Heart right ventricle (tissue), 16 donors: ENCODE measurements at regions not wholly inside any gene's neighbourhood (a gene's known extent, or its start where the extent isn't known, plus 50 kb on each side); places are given as distances from the start of the nearest gene placed in this dataset.

Experiments used
- ATAC-seq, 8 donors: fragments of 200-7000 bp; cut with Tn5 transposase; one replicate each; pipeline ENCODE4 v1.9.1; 2020; ENCODE audit warnings: mild to moderate bottlenecking in 8 of 8, moderate library complexity in 8 of 8, moderate number of reproducible peaks in 1 of 8
- DNase-seq, 2 donors: peaks; one replicate each; pipeline ENCODE4 v3.0.0-alpha.2; 2020
- H3K27ac ChIP-seq, 10 donors: fragments of 200-600 bp; sonication (generic) in 2 of 10; one replicate each; pipeline versions ENCODE4 v1.5.0 to v1.8.0; 2020 to 2022; ENCODE audit warnings: mild to moderate bottlenecking in 3 of 10
- H3K27me3 ChIP-seq, 7 donors: fragments of 200-600 bp; one replicate each; pipeline ENCODE4 v1.8.0; 2021 to 2022; ENCODE audit warnings: mild to moderate bottlenecking in 2 of 7
- H3K36me3 ChIP-seq, 9 donors: fragments of 200-600 bp; sonication (generic) in 1 of 9; one replicate each; pipeline versions ENCODE4 v1.5.0 to v1.8.0; 2020 to 2022; ENCODE audit warnings: mild to moderate bottlenecking in 2 of 9
- H3K4me1 ChIP-seq, 9 donors: fragments of 200-600 bp; sonication (generic) in 1 of 9; one replicate each; pipeline versions ENCODE4 v1.5.0 to v1.8.0; 2020 to 2022; ENCODE audit warnings: mild to moderate bottlenecking in 4 of 9
- H3K4me3 ChIP-seq, 10 donors: fragments of 200-600 bp; sonication (generic) in 2 of 10; one replicate each; pipeline versions ENCODE4 v1.5.0 to v1.8.0; 2020 to 2022; ENCODE audit warnings: mild to moderate bottlenecking in 7 of 10, moderate library complexity in 2 of 10
- H3K9me3 ChIP-seq, 11 donors: fragments of 200-600 bp in 10 of 11; sonication (generic) in 2 of 11; one replicate each; pipeline versions ENCODE4 v1.5.0 to v1.8.0; 2013 to 2022; ENCODE audit warnings: mild to moderate bottlenecking in 2 of 11, control low read depth in 1 of 11, moderate library complexity in 1 of 11
- WGBS, 2 donors: extraction: QIAGEN DNeasy Blood & Tissue Kit; methylation state at CpG; one replicate each; pipeline ENCODE4 v1.1.7; 2013; ENCODE audit warnings: inconsistent platforms in 1 of 2; 5-methylcytosine and 5-hydroxymethylcytosine counted together
- intact Hi-C, 10 donors: fragments of 100-400 bp; cut with DNase I; formaldehyde crosslinking; loops; one replicate each; pipeline versions ENCODE4 v1.11.1 to v1.14.2; 2022
- TF ChIP-seq, protein P1 (sequence below), 9 donors: fragments of 200-600 bp; sonication (generic) in 2 of 9; IDR thresholded peaks; one replicate each; pipeline versions ENCODE4 v1.5.0 to v1.8.0; 2021 to 2022; ENCODE audit warnings: antibody characterized with exemption in 9 of 9, mild to moderate bottlenecking in 5 of 9, moderate library complexity in 1 of 9
- donor health status: Arrhythmogenic right ventricular cardiomyopathy.
- donor health status: ischemic (EF 13 %, LVEDD 7.1; RV severe dilation, severe dysfunction).
- donor health status: healthy with polysubstance abuse.
- donor health status: DM: no; HTN: yes; CAD: no.
- donor health status: DM: no; HTN: no; CAD: no.
- donor health status: ischemic (EF 25% LVEDD 6.9; RV normal size, moderate dysfunction).
- donor health status: ischemic (EF 25% LVEDD 5.7; RV mildly dilated, moderate dysfunction).
- donor health status: healthy.
- donor health status: DM: yes; HTN: yes; CAD: no.
- donor health status: Ischemic cardiomyopathy.
- donor health status: ischemic (EF 35%, LVEDD 5.7; RV mildly dilated, moderate dysfunction).
- donor health status: nonischemic (EF 11% LVEDD 7.7; RV severe dilation, severe dysfunction).
- donor health status: DM: yes; HTN: yes; CAD: no.
- donor health status: PGD.
- donor health status: ischemic (EF 29% LVEDD 5.4; RV normal size, mild dysfunction).
- donor health status: nonischemic (EF 23%, LVEDD 6.1; RV moderate dilation, normal function).

DNA sequence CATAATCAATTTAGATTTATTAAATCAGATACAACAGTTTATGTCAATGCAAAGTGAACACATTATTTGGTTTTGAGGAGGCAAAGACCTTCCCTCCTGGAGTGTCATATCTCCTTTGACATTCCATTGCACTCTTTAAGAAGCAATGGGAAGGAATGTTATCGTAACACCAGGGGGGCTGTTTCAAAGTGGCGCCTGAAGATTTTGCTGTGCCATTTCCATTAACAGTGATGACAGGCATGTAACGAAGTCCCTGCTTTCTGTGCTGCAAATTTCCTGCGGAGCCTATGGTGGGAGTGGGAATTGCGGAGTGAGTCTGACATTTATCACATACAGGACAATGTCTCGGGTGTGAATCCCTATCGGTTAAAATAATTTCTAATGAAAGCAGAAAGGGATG lies 499.6 kb upstream of the RAB6C start:
- ATAC-seq (no peak), DNase-seq (no peak)
- Histone ChIP-seq H3K9me3 (no peaks in the 10 kb centered on the region), H3K27me3 (peaks cover 0 to 27% (median 16%) of the 10 kb centered on the region in 7 donors), H3K27ac (no peak overlapping the region), H3K4me3 (no peak overlapping the region), H3K4me1 (no peaks in the 10 kb centered on the region), H3K36me3 (no peaks in the 10 kb centered on the region)
- intact Hi-C loops = no loop called here
- TF ChIP-seq, protein P1, sequence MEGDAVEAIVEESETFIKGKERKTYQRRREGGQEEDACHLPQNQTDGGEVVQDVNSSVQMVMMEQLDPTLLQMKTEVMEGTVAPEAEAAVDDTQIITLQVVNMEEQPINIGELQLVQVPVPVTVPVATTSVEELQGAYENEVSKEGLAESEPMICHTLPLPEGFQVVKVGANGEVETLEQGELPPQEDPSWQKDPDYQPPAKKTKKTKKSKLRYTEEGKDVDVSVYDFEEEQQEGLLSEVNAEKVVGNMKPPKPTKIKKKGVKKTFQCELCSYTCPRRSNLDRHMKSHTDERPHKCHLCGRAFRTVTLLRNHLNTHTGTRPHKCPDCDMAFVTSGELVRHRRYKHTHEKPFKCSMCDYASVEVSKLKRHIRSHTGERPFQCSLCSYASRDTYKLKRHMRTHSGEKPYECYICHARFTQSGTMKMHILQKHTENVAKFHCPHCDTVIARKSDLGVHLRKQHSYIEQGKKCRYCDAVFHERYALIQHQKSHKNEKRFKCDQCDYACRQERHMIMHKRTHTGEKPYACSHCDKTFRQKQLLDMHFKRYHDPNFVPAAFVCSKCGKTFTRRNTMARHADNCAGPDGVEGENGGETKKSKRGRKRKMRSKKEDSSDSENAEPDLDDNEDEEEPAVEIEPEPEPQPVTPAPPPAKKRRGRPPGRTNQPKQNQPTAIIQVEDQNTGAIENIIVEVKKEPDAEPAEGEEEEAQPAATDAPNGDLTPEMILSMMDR (IDR thresholded peaks at IDR 0.05) = no peak
- 19 to 25% methylated on average over 7 of the region's 7 CpGs for WGBS, 2 donors

DNA sequence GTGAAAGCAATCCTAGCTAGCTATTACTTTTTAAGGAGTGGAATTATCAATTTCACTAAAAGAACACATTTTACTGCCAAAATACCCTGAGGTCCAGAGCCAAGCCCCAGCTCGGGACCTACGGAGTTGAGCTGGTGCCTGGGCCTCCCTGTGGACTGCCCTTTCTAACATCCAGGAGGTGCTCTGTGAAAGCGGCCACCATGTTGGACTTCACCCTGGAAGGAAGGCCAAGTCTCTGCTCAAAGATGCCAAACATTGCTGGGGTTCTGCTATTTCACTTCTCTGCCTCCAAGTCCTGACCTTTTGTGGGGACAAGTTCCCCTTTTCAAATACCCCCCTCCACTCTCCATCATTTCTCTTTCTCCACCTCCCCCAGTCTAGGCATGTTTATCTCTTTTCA lies 498.7 kb upstream of the RAB6C start:
- Histone ChIP-seq H3K4me3 (no peak overlapping the region), H3K36me3 (no peaks in the 10 kb centered on the region), H3K9me3 (no peaks in the 10 kb centered on the region), H3K27me3 (peaks cover 0 to 27% (median 16%) of the 10 kb centered on the region in 7 donors), H3K27ac (no peak overlapping the region), H3K4me1 (no peaks in the 10 kb centered on the region)
- DNase-seq (no peak), ATAC-seq (no peak)
- WGBS, 2 donors = 66 to 78% methylated on average over 3 of the region's 3 CpGs
- TF ChIP-seq, protein P1 (IDR thresholded peaks at IDR 0.05) = no peak
- intact Hi-C loops = no loop called here

DNA sequence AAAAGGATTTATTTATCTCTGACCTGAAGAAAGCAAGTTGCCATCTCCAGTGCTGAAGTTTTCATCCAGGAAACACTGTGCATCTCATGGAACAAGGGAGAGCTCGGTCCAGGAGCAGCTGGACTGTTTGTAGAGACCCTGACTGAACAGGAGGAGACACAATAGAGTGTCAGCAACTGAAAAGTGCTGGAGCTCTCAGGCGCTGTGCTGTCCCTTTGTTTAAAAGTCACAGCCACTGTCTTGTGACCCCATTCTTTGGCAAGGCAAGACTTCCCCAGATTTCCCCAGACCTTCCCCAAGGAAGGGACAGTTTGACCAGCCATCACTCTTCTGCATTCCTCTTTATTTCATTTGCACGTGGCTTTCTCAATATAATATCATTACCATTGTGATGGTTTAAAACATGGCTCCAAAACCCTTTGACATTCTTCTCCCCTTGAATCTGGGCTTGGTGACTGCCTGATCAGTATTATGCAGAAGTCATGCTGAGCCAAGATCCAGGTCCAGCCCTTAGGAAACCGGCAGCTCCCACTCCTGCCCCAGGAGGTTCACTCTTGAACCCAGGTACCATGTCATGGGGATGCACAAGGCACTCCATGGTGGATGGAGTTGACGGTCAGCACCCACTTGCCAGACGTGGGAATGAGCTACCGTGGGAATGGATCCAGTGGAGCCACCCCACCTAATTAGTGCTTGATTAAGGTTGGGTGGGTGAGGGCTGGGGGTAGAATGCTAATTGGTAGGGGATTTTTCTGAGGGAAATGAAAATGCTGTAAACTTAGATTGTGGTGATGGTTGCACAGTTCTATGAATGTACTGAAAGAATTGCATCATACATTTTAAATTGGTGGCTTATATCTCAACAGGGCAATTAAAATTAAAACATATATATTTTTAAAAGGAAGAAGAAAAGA lies 497.9 kb upstream of the RAB6C start:
- no peak for ATAC-seq
- DNase-seq = no peak
- WGBS, 2 donors = 78 to 86% methylated on average over 7 of the region's 7 CpGs

DNA sequence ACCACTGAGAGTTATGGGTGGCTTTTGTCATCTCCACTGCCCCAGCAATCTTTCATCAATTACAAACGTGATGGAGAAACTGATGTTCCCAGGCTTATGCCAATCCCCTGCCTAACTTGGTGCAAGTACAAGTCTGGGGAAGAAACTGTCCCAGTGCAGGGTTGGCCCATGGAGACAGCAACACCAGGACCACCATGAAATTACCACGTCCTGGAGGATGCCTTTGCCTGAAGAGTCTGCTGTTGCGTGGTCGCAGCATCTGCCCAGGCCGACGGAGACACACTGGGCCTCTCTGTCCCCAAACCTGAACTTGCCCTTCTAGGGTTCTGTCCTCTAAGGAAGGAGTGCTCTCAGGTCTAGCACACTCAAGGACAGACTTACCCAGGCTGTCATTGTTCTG lies 496.8 kb upstream of the RAB6C start:
- WGBS, 2 donors = 86 to 90% methylated on average over 6 of the region's 6 CpGs
- intact Hi-C loops = no loop called here
- DNase-seq = no peak

More for the DNA sequence above, 497.9 kb upstream of the RAB6C start:
- TF ChIP-seq, protein P1 (IDR thresholded peaks at IDR 0.05) = no peak
- intact Hi-C loops = no loop called here
- peaks cover 0 to 27% (median 15%) of the 10 kb centered on the region in 7 donors for H3K27me3 ChIP-seq
- H3K4me3 ChIP-seq = no peak overlapping the region
- H3K4me1 ChIP-seq = no peaks in the 10 kb centered on the region
- no peaks in the 10 kb centered on the region for H3K9me3 ChIP-seq
- no peak overlapping the region for H3K27ac ChIP-seq
- no peaks in the 10 kb centered on the region for H3K36me3 ChIP-seq

More for the DNA sequence above, 496.8 kb upstream of the RAB6C start:
- ATAC-seq = no peak
- TF ChIP-seq, protein P1 (IDR thresholded peaks at IDR 0.05) = no peak
- H3K4me1 ChIP-seq = no peaks in the 10 kb centered on the region
- H3K27ac ChIP-seq = no peak overlapping the region
- H3K4me3 ChIP-seq = no peak overlapping the region
- no peaks in the 10 kb centered on the region for H3K36me3 ChIP-seq
- no peaks in the 10 kb centered on the region for H3K9me3 ChIP-seq
- H3K27me3 ChIP-seq = peaks cover 0 to 20% (median 13%) of the 10 kb centered on the region in 7 donors
